PFSK-1 (cell line): ENCODE measurements at regions not wholly inside any gene's neighbourhood (a gene's known extent, or its start where the extent isn't known, plus 50 kb on each side); places are given as distances from the start of the nearest gene placed in this dataset.

Experiments
- FOXP2 ChIP-seq: optimal IDR thresholded peaks from 2 replicates; pipeline ENCODE3; 2011; ENCODE audit warnings: borderline replicate concordance, control low read depth, inconsistent platforms; ENCODE audit not compliant: insufficient read depth; ENCODE audit errors: extremely low read length, extremely low read depth
- POLR2AphosphoS5 ChIP-seq: IDR thresholded peaks from 2 replicates; pipeline ENCODE4 v1.6.1; 2012; ENCODE audit warnings: low read depth, mild to moderate bottlenecking, control low read depth, low read length, moderate library complexity
- REST ChIP-seq, 2 experiments: IDR thresholded peaks; 2 replicates each; pipeline versions ENCODE4 v1.6.1 to v1.8.0; 2011 to 2012; ENCODE audit warnings: low read depth in 2 of 2, low read length in 2 of 2, control low read depth in 1 of 2, inconsistent platforms in 1 of 2, mild to moderate bottlenecking in 1 of 2, moderate library complexity in 1 of 2; ENCODE audit not compliant: insufficient read depth in 1 of 2
- SIN3A ChIP-seq: IDR thresholded peaks from 2 replicates; pipeline ENCODE4 v1.6.1; 2012; ENCODE audit warnings: mild to moderate bottlenecking, low read length, moderate library complexity, borderline replicate concordance; ENCODE audit not compliant: insufficient read depth
- TAF1 ChIP-seq: IDR thresholded peaks from 2 replicates; pipeline ENCODE4 v1.6.1; 2012; ENCODE audit warnings: low read length, control low read depth, borderline replicate concordance; ENCODE audit not compliant: insufficient read depth

GRCh38 chr12:126726481-126727217 is 1540.3 kb upstream of the TMEM132C start:
- TF ChIP-seq REST (IDR thresholded peaks at IDR 0.05; ENCODE audit: insufficient read depth in 1 of 2, low read depth in 2 of 2, low read length in 2 of 2) (no peak), SIN3A (no peak)

DNA sequence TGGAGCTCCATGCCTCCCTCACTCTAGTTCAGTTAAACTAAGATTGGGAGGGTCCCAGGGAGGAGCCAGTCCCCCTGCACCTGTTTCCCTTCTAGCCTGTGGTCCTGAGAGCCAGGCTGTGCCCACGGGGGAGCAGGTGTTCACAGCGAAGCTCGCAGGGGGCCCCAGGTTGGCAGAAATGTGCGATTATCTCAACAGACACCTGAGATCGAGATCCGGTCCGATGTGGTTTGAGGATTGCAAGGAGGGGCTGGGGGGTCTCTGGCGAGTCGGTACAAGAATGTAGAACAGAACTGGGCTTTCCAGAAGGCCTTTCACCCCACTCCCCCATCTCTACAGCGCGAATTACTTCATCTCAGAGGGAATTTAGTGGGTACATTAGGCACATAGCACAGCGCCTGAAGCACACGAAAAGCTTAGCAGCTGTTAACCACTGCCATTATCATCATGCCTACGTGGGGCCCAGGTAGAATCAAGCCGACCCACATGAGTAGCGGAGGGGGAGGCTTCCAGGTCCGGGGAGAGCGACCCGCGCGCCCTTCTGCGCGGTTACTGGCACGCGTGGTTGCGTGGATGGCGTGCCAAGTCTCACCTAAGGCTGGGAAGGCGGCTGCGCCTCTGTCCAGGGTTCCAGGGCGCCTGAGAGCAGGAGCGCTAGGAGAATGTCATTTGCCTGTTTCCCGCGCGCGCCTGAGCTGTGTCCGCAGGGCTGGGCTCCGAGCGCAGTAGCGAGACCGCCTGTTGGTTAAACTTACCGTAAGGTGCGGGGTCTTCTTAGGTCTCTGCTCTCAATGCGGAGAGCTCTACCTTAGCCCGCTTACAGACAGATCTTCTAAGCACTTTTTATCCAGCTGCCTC is 1539.5 kb upstream of the TMEM132C start:
- no peak for TF ChIP-seq SIN3A
- no peak for TF ChIP-seq REST (IDR thresholded peaks at IDR 0.05; ENCODE audit: insufficient read depth in 1 of 2, low read depth in 2 of 2, low read length in 2 of 2)
- TF ChIP-seq TAF1 = no peak

- TF ChIP-seq POLR2AphosphoS5 (no peak), SIN3A (no peak), REST (IDR thresholded peaks at IDR 0.05; ENCODE audit: insufficient read depth in 1 of 2, low read depth in 2 of 2, low read length in 2 of 2) (no peak), TAF1 (no peak), FOXP2 (no peak)
These were observed 1532.7 kb upstream of the TMEM132C start for GRCh38 chr12:126734296-126734695.

GRCh38 chr12:126734710-126735109 is 1532.3 kb upstream of the TMEM132C start:
- TF ChIP-seq POLR2AphosphoS5 = no peak
- no peak for TF ChIP-seq FOXP2
- TF ChIP-seq TAF1 = no peak
- TF ChIP-seq REST (IDR thresholded peaks at IDR 0.05; ENCODE audit: insufficient read depth in 1 of 2, low read depth in 2 of 2, low read length in 2 of 2) = no peak
- TF ChIP-seq SIN3A = no peak
